Astrocyte (in vitro differentiated cells and primary cell): ENCODE measurements at regions not wholly inside any gene's neighbourhood (a gene's known extent, or its start where the extent isn't known, plus 50 kb on each side); places are given as distances from the start of the nearest gene placed in this dataset.

Experiments
- EZH2 ChIP-seq: IDR thresholded peaks from 2 replicates; pipeline ENCODE4 v1.6.1; 2012; ENCODE audit warnings: mild to moderate bottlenecking, low read length, inconsistent platforms; ENCODE audit not compliant: insufficient read depth
- TF ChIP-seq, protein P1 (sequence below): IDR thresholded peaks from 2 replicates; pipeline ENCODE4 v1.5.1; 2011; ENCODE audit warnings: low read depth, mild to moderate bottlenecking, inconsistent platforms, low read length, moderate library complexity; ENCODE audit not compliant: insufficient read depth

DNA sequence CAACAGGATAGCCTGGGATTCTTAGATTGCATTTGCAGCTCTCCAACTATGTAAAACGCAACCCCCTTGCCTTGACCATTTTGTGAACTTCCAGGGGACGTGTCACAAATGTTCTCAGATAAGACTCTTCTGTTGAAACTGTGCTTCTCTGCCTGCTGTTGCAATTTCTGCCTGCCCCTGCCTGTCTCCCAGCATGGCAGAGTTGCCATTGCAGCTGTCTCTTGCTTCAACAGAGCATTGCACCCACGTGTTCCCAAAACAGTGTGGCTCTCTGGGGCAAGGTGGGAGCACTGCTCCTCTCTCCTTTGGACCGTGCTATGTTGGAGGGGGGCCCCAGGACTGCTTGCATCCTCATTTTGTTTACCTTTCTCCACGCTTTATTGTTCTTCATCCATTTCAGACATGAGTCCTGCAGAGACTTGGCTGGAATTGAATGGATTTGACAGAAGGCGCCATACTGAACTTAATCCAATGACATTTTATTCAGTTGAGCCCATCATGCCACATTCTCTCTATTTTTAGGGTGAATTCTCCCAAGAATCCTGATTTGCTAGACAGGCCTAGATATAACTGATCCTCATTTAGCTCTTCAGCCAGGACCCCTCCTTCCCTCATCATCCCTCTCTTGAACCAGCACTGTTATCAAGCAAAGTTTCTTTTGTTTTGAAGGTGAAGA, 90.7 kb downstream of the MAT2B start:
- TF ChIP-seq, protein P1, sequence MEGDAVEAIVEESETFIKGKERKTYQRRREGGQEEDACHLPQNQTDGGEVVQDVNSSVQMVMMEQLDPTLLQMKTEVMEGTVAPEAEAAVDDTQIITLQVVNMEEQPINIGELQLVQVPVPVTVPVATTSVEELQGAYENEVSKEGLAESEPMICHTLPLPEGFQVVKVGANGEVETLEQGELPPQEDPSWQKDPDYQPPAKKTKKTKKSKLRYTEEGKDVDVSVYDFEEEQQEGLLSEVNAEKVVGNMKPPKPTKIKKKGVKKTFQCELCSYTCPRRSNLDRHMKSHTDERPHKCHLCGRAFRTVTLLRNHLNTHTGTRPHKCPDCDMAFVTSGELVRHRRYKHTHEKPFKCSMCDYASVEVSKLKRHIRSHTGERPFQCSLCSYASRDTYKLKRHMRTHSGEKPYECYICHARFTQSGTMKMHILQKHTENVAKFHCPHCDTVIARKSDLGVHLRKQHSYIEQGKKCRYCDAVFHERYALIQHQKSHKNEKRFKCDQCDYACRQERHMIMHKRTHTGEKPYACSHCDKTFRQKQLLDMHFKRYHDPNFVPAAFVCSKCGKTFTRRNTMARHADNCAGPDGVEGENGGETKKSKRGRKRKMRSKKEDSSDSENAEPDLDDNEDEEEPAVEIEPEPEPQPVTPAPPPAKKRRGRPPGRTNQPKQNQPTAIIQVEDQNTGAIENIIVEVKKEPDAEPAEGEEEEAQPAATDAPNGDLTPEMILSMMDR, result no peak
- TF ChIP-seq EZH2, result no peak
